ENCODE measurements at regions not wholly inside any gene's neighbourhood (a gene's known extent, or its start where the extent isn't known, plus 50 kb on each side); places are given as distances from the start of the nearest gene placed in this dataset.

GRCh38 chr12:97642911-97643310 lies 180.3 kb downstream of the RMST start:
- Histone ChIP-seq H3K9ac (ENCODE audit: low read length) (no peak overlapping the region), H4K20me1 (ENCODE audit: insufficient read depth) (no peaks in the 10 kb centered on the region), H3K79me2 (replicated peaks; ENCODE audit: insufficient read depth, low read length) (no peaks in the 10 kb centered on the region), H3K27me3 (ENCODE audit: insufficient read depth, low read depth, low read length) (no peaks in the 10 kb centered on the region), H3K4me3 (ENCODE audit: low read length) (no peak overlapping the region), H3K9me3 (ENCODE audit: low read length) (no peaks in the 10 kb centered on the region), H2AFZ (ENCODE audit: low read depth, low read length) (no peak overlapping the region), H3F3A (ENCODE audit: insufficient read depth, low read length, poor library complexity, severe bottlenecking) (no peaks in the 10 kb centered on the region), H3K9me2 (ENCODE audit: insufficient read depth, low read length) (no peaks in the 10 kb centered on the region), H3K27ac (ENCODE audit: low read length) (no peak overlapping the region), H3K4me2 (ENCODE audit: low read length) (no peak overlapping the region), H3K36me3 (ENCODE audit: insufficient read depth, low read length) (no peaks in the 10 kb centered on the region)
- TF ChIP-seq RAD21 (conservative IDR thresholded peaks at IDR 0.05) (no peak), EP300 (conservative IDR thresholded peaks at IDR 0.05; ENCODE audit: poor library complexity, severe bottlenecking) (no peak), SMC3 (conservative IDR thresholded peaks at IDR 0.05; ENCODE audit: poor library complexity) (no peak), EZH2 (IDR thresholded peaks at IDR 0.05; ENCODE audit: borderline replicate concordance, insufficient read depth, low read length, poor library complexity, severe bottlenecking) (no peak), CTCF (IDR thresholded peaks at IDR 0.05; ENCODE audit: poor library complexity, severe bottlenecking) (no peak), TAF1 (IDR thresholded peaks at IDR 0.05; ENCODE audit: low read depth) (no peak), REST (IDR thresholded peaks at IDR 0.05; ENCODE audit: borderline replicate concordance) (no peak), MXI1 (conservative IDR thresholded peaks at IDR 0.05; ENCODE audit: poor library complexity, severe bottlenecking) (no peak), POLR2AphosphoS5 (IDR thresholded peaks at IDR 0.05) (no peak)

GRCh38 chr12:97643924-97644323 lies 181.3 kb downstream of the RMST start:
- Histone ChIP-seq H2AFZ (ENCODE audit: low read depth, low read length) (no peak overlapping the region), H3K9ac (ENCODE audit: low read length) (no peak overlapping the region), H3K9me2 (ENCODE audit: insufficient read depth, low read length) (no peaks in the 10 kb centered on the region), H3K4me2 (ENCODE audit: low read length) (no peak overlapping the region), H3K79me2 (replicated peaks; ENCODE audit: insufficient read depth, low read length) (no peaks in the 10 kb centered on the region), H4K20me1 (ENCODE audit: insufficient read depth) (no peaks in the 10 kb centered on the region), H3K9me3 (ENCODE audit: low read length) (no peaks in the 10 kb centered on the region), H3K4me3 (ENCODE audit: low read length) (no peak overlapping the region), H3F3A (ENCODE audit: insufficient read depth, low read length, poor library complexity, severe bottlenecking) (no peaks in the 10 kb centered on the region), H3K27me3 (ENCODE audit: insufficient read depth, low read depth, low read length) (no peaks in the 10 kb centered on the region), H3K27ac (ENCODE audit: low read length) (no peak overlapping the region), H3K36me3 (ENCODE audit: insufficient read depth, low read length) (no peaks in the 10 kb centered on the region)
- TF ChIP-seq POLR2AphosphoS5 (IDR thresholded peaks at IDR 0.05) (no peak), CTCF (IDR thresholded peaks at IDR 0.05; ENCODE audit: poor library complexity, severe bottlenecking) (no peak), TAF1 (IDR thresholded peaks at IDR 0.05; ENCODE audit: low read depth) (no peak), REST (IDR thresholded peaks at IDR 0.05; ENCODE audit: borderline replicate concordance) (no peak), MXI1 (conservative IDR thresholded peaks at IDR 0.05; ENCODE audit: poor library complexity, severe bottlenecking) (no peak), RAD21 (conservative IDR thresholded peaks at IDR 0.05) (no peak), EP300 (conservative IDR thresholded peaks at IDR 0.05; ENCODE audit: poor library complexity, severe bottlenecking) (no peak), EZH2 (IDR thresholded peaks at IDR 0.05; ENCODE audit: borderline replicate concordance, insufficient read depth, low read length, poor library complexity, severe bottlenecking) (no peak), SMC3 (conservative IDR thresholded peaks at IDR 0.05; ENCODE audit: poor library complexity) (no peak)

Data from neural cell (in vitro differentiated cells).